SU-DHL-6 (cell line): ENCODE measurements at regions not wholly inside any gene's neighbourhood (a gene's known extent, or its start where the extent isn't known, plus 50 kb on each side); places are given as distances from the start of the nearest gene placed in this dataset.
"Not testable (repeated sequence)": the region's sequence is repeated elsewhere in the genome, so short reads cannot be mapped to it uniquely, and the experiment has no call there.

Experiments used
- H2AFZ ChIP-seq: fragments of 200-600 bp; sonication (generic); 2 replicates; pipeline ENCODE4 v1.6.1; 2014; ENCODE audit warnings: low read depth, mild to moderate bottlenecking, moderate library complexity, mixed read lengths, antibody characterized with exemption, low read length; ENCODE audit not compliant: severe bottlenecking
- H3F3A ChIP-seq: fragments of 200-600 bp; shearing (Covaris generic); 2 replicates; pipeline ENCODE4 v1.6.0; 2016; ENCODE audit warnings: antibody characterized with exemption, mild to moderate bottlenecking; ENCODE audit not compliant: insufficient read depth
- H3K27ac ChIP-seq: fragments of 200-600 bp; sonication (generic); 2 replicates; pipeline ENCODE4 v1.5.1; 2016; ENCODE audit warnings: low read depth, mild to moderate bottlenecking, low read length, moderate library complexity, mixed read lengths
- H3K27me3 ChIP-seq: fragments of 200-600 bp; sonication (generic), shearing (Covaris generic); 2 replicates; pipeline ENCODE4 v1.6.0; 2014; ENCODE audit warnings: mild to moderate bottlenecking, low read length
- H3K36me3 ChIP-seq: fragments of 200-600 bp; sonication (generic); 2 replicates; pipeline ENCODE4 v1.6.1; 2014; ENCODE audit warnings: mild to moderate bottlenecking, low read length, mixed read lengths
- H3K4me2 ChIP-seq: fragments of 300-600, 200-600 bp; shearing (Covaris generic), sonication (generic); 2 replicates; pipeline ENCODE4 v1.6.0; 2014; ENCODE audit warnings: low read length, low read depth, mild to moderate bottlenecking; ENCODE audit not compliant: poor library complexity, severe bottlenecking
- H3K4me3 ChIP-seq: fragments of 200-600 bp; sonication (generic); 2 replicates; pipeline ENCODE4 v1.5.1; 2014; ENCODE audit warnings: antibody characterized with exemption, low read length, mild to moderate bottlenecking, mixed read lengths; ENCODE audit not compliant: insufficient read depth, poor library complexity, severe bottlenecking
- H3K79me2 ChIP-seq: fragments of 200-600 bp; sonication (generic); 2 replicates; pipeline ENCODE4 v1.6.1; 2014; ENCODE audit warnings: mild to moderate bottlenecking, low read length, moderate library complexity; ENCODE audit not compliant: insufficient read depth
- H3K9ac ChIP-seq: fragments of 200-600 bp; sonication (generic); 2 replicates; pipeline ENCODE4 v1.7.0; 2014; ENCODE audit warnings: mild to moderate bottlenecking, low read length
- H3K9me2 ChIP-seq: fragments of 200-600 bp; sonication (generic); replicated peaks from 2 replicates; pipeline ENCODE4 v1.6.1; 2014; ENCODE audit warnings: low read length; ENCODE audit not compliant: insufficient read depth
- H3K9me3 ChIP-seq: fragments of 200-600 bp; sonication (generic); 2 replicates; pipeline ENCODE4 v1.6.1; 2014; ENCODE audit warnings: low read length, mixed read lengths; ENCODE audit not compliant: insufficient read depth
- H4K20me1 ChIP-seq: fragments of 200-600 bp; sonication (generic); 2 replicates; pipeline ENCODE4 v1.6.1; 2014; ENCODE audit warnings: low read depth, mild to moderate bottlenecking, antibody characterized with exemption, low read length, moderate library complexity, mixed read lengths
- CTCF ChIP-seq: fragments of 200-600 bp; sonication (generic); IDR thresholded peaks from one replicate; pipeline ENCODE4 v1.5.1; 2017; ENCODE audit warnings: antibody characterized with exemption, mild to moderate bottlenecking, low read length, moderate library complexity; ENCODE audit not compliant: insufficient read depth, poor library complexity, severe bottlenecking
- EZH2phosphoT487 ChIP-seq: fragments of 200-600 bp; sonication (generic), shearing (Covaris generic); conservative IDR thresholded peaks from 2 replicates; pipeline ENCODE4 v1.6.1; 2018; ENCODE audit warnings: mild to moderate bottlenecking, antibody characterized with exemption, low read length, moderate library complexity, mixed read lengths

GRCh38 chr1:224023122-224023521 lies 90.8 kb upstream of the FBXO28 start:
- H3K27me3 ChIP-seq, H3K36me3 ChIP-seq, H3K9me3 ChIP-seq, H3K79me2 ChIP-seq, H3K9me2 ChIP-seq, H3K4me2 ChIP-seq, H4K20me1 ChIP-seq, H3F3A ChIP-seq, H3K27ac ChIP-seq, H2AFZ ChIP-seq, H3K9ac ChIP-seq, H3K4me3 ChIP-seq: not testable (repeated sequence)

- H3K27me3 ChIP-seq, H3F3A ChIP-seq, H2AFZ ChIP-seq, H3K9me2 ChIP-seq, H3K4me3 ChIP-seq, H3K9me3 ChIP-seq, H4K20me1 ChIP-seq, H3K79me2 ChIP-seq, H3K9ac ChIP-seq, H3K27ac ChIP-seq, H3K36me3 ChIP-seq, H3K4me2 ChIP-seq: not testable (repeated sequence)
These were observed 91.5 kb upstream of the FBXO28 start for GRCh38 chr1:224022249-224022970.

- H3K79me2 ChIP-seq, H3K36me3 ChIP-seq, H2AFZ ChIP-seq, H3K27me3 ChIP-seq, H3K9ac ChIP-seq, H3K9me2 ChIP-seq, H3K27ac ChIP-seq, H3K4me2 ChIP-seq, H3K4me3 ChIP-seq, H3K9me3 ChIP-seq, H4K20me1 ChIP-seq, H3F3A ChIP-seq: not testable (repeated sequence)
These were observed 94.0 kb upstream of the FBXO28 start for GRCh38 chr1:224019866-224020265.

GRCh38 chr1:224015782-224016181 lies 98.1 kb upstream of the FBXO28 start:
- H3F3A ChIP-seq, H3K36me3 ChIP-seq, H4K20me1 ChIP-seq, H3K27ac ChIP-seq, H3K79me2 ChIP-seq, H3K9ac ChIP-seq, H3K4me2 ChIP-seq, H3K9me2 ChIP-seq, H2AFZ ChIP-seq, H3K27me3 ChIP-seq, H3K4me3 ChIP-seq: not testable (repeated sequence)
- peaks cover 33% of the 10 kb centered on the region; the same call in 1 of the 2 replicates for H3K9me3 ChIP-seq

- Histone ChIP-seq H3F3A (peaks cover 4% of the 10 kb centered on the region; the same call in 1 of the 2 replicates), H3K36me3 (no peaks in the 10 kb centered on the region), H3K9me3 (peaks cover 33% of the 10 kb centered on the region; the same call in 1 of the 2 replicates), H3K4me3 (no peak overlapping the region), H3K9me2 (no peaks in the 10 kb centered on the region), H3K79me2 (no peaks in the 10 kb centered on the region), H3K9ac (no peak overlapping the region), H2AFZ (no peak overlapping the region), H3K4me2 (no peak overlapping the region), H3K27me3 (no peaks in the 10 kb centered on the region), H3K27ac (no peak overlapping the region), H4K20me1 (no peaks in the 10 kb centered on the region)
- no peak for TF ChIP-seq EZH2phosphoT487
- TF ChIP-seq CTCF: no peak
These were observed 99.6 kb upstream of the FBXO28 start for GRCh38 chr1:224014330-224014649.

GRCh38 chr1:224013626-224014329 lies 100.1 kb upstream of the FBXO28 start:
- not testable (repeated sequence) for H3K9me2 ChIP-seq, H3K4me2 ChIP-seq, H3K79me2 ChIP-seq, H3K36me3 ChIP-seq, H4K20me1 ChIP-seq, H2AFZ ChIP-seq, H3K4me3 ChIP-seq, H3K27me3 ChIP-seq, H3K9ac ChIP-seq, H3F3A ChIP-seq, H3K27ac ChIP-seq
- H3K9me3 ChIP-seq: peaks cover 33% of the 10 kb centered on the region; the same call in 1 of the 2 replicates

GRCh38 chr1:224012807-224013434 lies 101.0 kb upstream of the FBXO28 start:
- not testable (repeated sequence) for H3K9me2 ChIP-seq, H3K9ac ChIP-seq, H4K20me1 ChIP-seq, H3F3A ChIP-seq, H3K4me2 ChIP-seq, H3K4me3 ChIP-seq, H2AFZ ChIP-seq, H3K36me3 ChIP-seq, H3K27ac ChIP-seq, H3K27me3 ChIP-seq, H3K79me2 ChIP-seq
- peaks cover 33% of the 10 kb centered on the region; the same call in 1 of the 2 replicates for H3K9me3 ChIP-seq
